ENCODE measurements at regions not wholly inside any gene's neighbourhood (a gene's known extent, or its start where the extent isn't known, plus 50 kb on each side); places are given as distances from the start of the nearest gene placed in this dataset.

DNA sequence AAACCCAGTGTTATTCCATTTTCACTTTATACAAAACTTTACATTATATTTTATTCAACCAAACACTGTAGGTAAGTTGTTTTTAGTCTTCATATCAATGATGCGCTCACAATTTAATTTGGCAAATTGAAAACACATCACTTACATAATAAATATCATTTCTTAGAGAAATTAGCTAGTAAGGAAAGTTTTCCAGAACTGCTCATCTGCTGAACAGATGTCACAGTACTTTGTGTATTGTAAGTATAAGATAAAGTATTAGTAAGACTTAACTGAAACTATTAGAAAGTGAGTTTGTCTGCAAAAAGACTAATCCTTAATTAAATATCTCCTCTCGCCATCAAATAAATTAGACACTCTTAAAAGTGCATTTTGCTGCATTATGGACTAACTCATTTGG, 108.7 kb upstream of the PACRGL start:
- TF ChIP-seq RARB (CRISPR knock-in tag; IDR thresholded peaks at IDR 0.05) (no peak), ZNF8 (CRISPR knock-in tag; IDR thresholded peaks at IDR 0.05) (no peak)
- TF ChIP-seq, protein P1, sequence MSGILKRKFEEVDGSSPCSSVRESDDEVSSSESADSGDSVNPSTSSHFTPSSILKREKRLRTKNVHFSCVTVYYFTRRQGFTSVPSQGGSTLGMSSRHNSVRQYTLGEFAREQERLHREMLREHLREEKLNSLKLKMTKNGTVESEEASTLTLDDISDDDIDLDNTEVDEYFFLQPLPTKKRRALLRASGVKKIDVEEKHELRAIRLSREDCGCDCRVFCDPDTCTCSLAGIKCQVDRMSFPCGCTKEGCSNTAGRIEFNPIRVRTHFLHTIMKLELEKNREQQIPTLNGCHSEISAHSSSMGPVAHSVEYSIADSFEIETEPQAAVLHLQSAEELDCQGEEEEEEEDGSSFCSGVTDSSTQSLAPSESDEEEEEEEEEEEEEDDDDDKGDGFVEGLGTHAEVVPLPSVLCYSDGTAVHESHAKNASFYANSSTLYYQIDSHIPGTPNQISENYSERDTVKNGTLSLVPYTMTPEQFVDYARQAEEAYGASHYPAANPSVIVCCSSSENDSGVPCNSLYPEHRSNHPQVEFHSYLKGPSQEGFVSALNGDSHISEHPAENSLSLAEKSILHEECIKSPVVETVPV (CRISPR knock-in tag; IDR thresholded peaks at IDR 0.05), result no peak
- TF ChIP-seq, protein P2, sequence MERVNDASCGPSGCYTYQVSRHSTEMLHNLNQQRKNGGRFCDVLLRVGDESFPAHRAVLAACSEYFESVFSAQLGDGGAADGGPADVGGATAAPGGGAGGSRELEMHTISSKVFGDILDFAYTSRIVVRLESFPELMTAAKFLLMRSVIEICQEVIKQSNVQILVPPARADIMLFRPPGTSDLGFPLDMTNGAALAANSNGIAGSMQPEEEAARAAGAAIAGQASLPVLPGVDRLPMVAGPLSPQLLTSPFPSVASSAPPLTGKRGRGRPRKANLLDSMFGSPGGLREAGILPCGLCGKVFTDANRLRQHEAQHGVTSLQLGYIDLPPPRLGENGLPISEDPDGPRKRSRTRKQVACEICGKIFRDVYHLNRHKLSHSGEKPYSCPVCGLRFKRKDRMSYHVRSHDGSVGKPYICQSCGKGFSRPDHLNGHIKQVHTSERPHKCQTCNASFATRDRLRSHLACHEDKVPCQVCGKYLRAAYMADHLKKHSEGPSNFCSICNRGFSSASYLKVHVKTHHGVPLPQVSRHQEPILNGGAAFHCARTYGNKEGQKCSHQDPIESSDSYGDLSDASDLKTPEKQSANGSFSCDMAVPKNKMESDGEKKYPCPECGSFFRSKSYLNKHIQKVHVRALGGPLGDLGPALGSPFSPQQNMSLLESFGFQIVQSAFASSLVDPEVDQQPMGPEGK (CRISPR knock-in tag; IDR thresholded peaks at IDR 0.05; ENCODE audit: borderline replicate concordance), result no peak
- TF ChIP-seq, protein P3, sequence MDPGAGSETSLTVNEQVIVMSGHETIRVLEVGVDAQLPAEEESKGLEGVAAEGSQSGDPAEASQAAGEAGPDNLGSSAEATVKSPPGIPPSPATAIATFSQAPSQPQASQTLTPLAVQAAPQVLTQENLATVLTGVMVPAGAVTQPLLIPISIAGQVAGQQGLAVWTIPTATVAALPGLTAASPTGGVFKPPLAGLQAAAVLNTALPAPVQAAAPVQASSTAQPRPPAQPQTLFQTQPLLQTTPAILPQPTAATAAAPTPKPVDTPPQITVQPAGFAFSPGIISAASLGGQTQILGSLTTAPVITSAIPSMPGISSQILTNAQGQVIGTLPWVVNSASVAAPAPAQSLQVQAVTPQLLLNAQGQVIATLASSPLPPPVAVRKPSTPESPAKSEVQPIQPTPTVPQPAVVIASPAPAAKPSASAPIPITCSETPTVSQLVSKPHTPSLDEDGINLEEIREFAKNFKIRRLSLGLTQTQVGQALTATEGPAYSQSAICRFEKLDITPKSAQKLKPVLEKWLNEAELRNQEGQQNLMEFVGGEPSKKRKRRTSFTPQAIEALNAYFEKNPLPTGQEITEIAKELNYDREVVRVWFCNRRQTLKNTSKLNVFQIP (CRISPR knock-in tag; IDR thresholded peaks at IDR 0.05; ENCODE audit: borderline replicate concordance, low read depth), result no peak
